ENCODE measurements at regions not wholly inside any gene's neighbourhood (a gene's known extent, or its start where the extent isn't known, plus 50 kb on each side); places are given as distances from the start of the nearest gene placed in this dataset.

DNA sequence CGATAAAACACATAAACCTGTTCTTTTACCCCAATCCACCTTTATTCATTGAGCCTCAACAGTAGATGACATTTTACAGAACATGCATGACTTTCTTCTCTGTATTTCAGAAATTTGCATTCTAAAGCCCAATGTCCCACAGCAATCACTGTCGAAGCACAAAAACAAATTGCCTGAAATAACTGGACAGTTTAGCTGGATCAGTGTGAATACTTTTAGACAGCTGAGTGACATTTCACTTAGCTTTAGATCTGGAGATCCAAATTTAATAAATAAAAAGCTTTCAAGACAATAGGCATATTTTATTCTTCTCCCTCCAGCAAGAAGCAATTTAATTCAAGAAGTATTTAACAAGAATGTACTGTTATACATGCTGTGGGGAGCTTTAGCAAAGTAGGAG lies 109.1 kb upstream of the FSCB start:
- no peak for TF ChIP-seq CTCF (IDR thresholded peaks at IDR 0.05; ENCODE audit: insufficient read depth in 1 of 2, low read depth in 1 of 2, low read length in 1 of 2, severe bottlenecking in 1 of 2, unreplicated experiment in 1 of 2)
- no peaks in the 10 kb centered on the region for H3K9me3 ChIP-seq
- H3K4me3 Mint-ChIP-seq (ENCODE audit: unreplicated experiment) = no peak overlapping the region
- BruUV-seq (replicated peaks) = no TSS peak
- POLR2A ChIA-PET = no interaction called here
- intact Hi-C loops (cut with micrococcal nuclease; ENCODE audit: unreplicated experiment) = no loop called here
- no peak overlapping the region for H3K27ac Mint-ChIP-seq (ENCODE audit: unreplicated experiment)
- H3K36me3 Mint-ChIP-seq (ENCODE audit: insufficient read depth, unreplicated experiment) = no peaks in the 10 kb centered on the region
- H3K27me3 ChIP-seq (replicated peaks; ENCODE audit: control insufficient read depth, insufficient read depth, low read length) = no peaks in the 10 kb centered on the region
- H3K36me3 ChIP-seq (ENCODE audit: control insufficient read depth, insufficient read depth, low read length) = no peaks in the 10 kb centered on the region
- no peak for DNase-seq
- H3K4me1 ChIP-seq = no peaks in the 10 kb centered on the region
- no peaks in the 10 kb centered on the region for H3K4me1 Mint-ChIP-seq (ENCODE audit: low read depth, unreplicated experiment)
- no peaks in the 10 kb centered on the region for H3K9me3 Mint-ChIP-seq (ENCODE audit: unreplicated experiment)
- no peaks in the 10 kb centered on the region for H3K27me3 Mint-ChIP-seq (ENCODE audit: insufficient read depth, unreplicated experiment)
- H3K4me3 ChIP-seq (ENCODE audit: low read depth, low read length) = no peak overlapping the region
- CTCF ChIA-PET = no interaction called here

DNA sequence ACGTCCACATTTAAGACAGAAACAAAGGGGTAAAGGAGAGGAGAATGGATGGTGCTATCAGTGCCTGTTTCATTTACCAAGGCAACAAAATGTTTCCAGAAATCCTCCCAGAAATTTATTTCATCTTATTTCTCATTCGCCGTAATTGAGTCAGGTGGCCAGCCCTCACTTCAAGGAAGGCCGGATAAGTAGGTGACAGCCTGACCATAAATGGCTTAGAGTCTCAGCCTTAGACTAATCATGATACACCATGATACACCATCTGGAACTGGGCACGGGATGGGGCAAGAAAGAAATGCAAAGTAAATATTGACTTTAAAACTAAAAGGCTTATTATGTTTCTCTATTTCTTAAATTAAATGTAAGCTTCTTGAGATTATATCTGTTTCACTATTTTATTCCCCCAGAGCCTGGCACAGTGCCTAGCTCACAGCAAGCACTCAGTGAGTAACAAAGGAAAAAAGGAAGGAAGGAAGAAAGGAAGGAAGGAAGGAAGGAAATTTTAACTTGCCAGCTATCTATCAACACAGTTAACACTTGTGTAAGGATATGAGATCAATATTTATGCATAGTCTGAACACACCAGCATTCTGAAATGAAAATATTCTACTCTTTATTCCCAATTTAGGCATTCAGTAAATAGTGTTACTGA lies 106.1 kb upstream of the FSCB start:
- no peak for TF ChIP-seq CTCF (IDR thresholded peaks at IDR 0.05; ENCODE audit: insufficient read depth in 1 of 2, low read depth in 1 of 2, low read length in 1 of 2, severe bottlenecking in 1 of 2, unreplicated experiment in 1 of 2)
- no peak overlapping the region for H3K4me3 ChIP-seq (ENCODE audit: low read depth, low read length)
- H3K9me3 ChIP-seq = no peaks in the 10 kb centered on the region
- no peaks in the 10 kb centered on the region for H3K36me3 Mint-ChIP-seq (ENCODE audit: insufficient read depth, unreplicated experiment)
- H3K4me1 ChIP-seq = no peaks in the 10 kb centered on the region
- no TSS peak for BruUV-seq (replicated peaks)
- no peaks in the 10 kb centered on the region for H3K27me3 Mint-ChIP-seq (ENCODE audit: insufficient read depth, unreplicated experiment)
- H3K9me3 Mint-ChIP-seq (ENCODE audit: unreplicated experiment) = no peaks in the 10 kb centered on the region
- ChIA-PET POLR2A (no interaction called here), CTCF (no interaction called here)
- no peaks in the 10 kb centered on the region for H3K27me3 ChIP-seq (replicated peaks; ENCODE audit: control insufficient read depth, insufficient read depth, low read length)
- no peaks in the 10 kb centered on the region for H3K36me3 ChIP-seq (ENCODE audit: control insufficient read depth, insufficient read depth, low read length)
- DNase-seq = no peak
- intact Hi-C loops (cut with micrococcal nuclease; ENCODE audit: unreplicated experiment) = no loop called here
- no peak overlapping the region for H3K4me3 Mint-ChIP-seq (ENCODE audit: unreplicated experiment)
- no peak overlapping the region for H3K27ac Mint-ChIP-seq (ENCODE audit: unreplicated experiment)
- peaks cover 9% of the 10 kb centered on the region for H3K4me1 Mint-ChIP-seq (ENCODE audit: low read depth, unreplicated experiment)

GRCh38 chr14:44612002-44612401 lies 104.9 kb upstream of the FSCB start:
- H3K27ac Mint-ChIP-seq (ENCODE audit: unreplicated experiment) = no peak overlapping the region
- POLR2A ChIA-PET = no interaction called here
- Histone ChIP-seq H3K4me3 (ENCODE audit: low read depth, low read length) (no peak overlapping the region), H3K4me1 (no peaks in the 10 kb centered on the region), H3K36me3 (ENCODE audit: control insufficient read depth, insufficient read depth, low read length) (no peaks in the 10 kb centered on the region), H3K9me3 (no peaks in the 10 kb centered on the region), H3K27me3 (replicated peaks; ENCODE audit: control insufficient read depth, insufficient read depth, low read length) (no peaks in the 10 kb centered on the region)
- H3K27me3 Mint-ChIP-seq (ENCODE audit: insufficient read depth, unreplicated experiment) = no peaks in the 10 kb centered on the region
- TF ChIP-seq CTCF (IDR thresholded peaks at IDR 0.05; ENCODE audit: insufficient read depth in 1 of 2, low read depth in 1 of 2, low read length in 1 of 2, severe bottlenecking in 1 of 2, unreplicated experiment in 1 of 2) = no peak
- intact Hi-C loops (cut with micrococcal nuclease; ENCODE audit: unreplicated experiment) = no loop called here
- CTCF ChIA-PET = no interaction called here
- DNase-seq = no peak
- no peaks in the 10 kb centered on the region for H3K36me3 Mint-ChIP-seq (ENCODE audit: insufficient read depth, unreplicated experiment)
- peaks cover 9% of the 10 kb centered on the region for H3K4me1 Mint-ChIP-seq (ENCODE audit: low read depth, unreplicated experiment)
- no peak overlapping the region for H3K4me3 Mint-ChIP-seq (ENCODE audit: unreplicated experiment)
- H3K9me3 Mint-ChIP-seq (ENCODE audit: unreplicated experiment) = no peaks in the 10 kb centered on the region
- no TSS peak for BruUV-seq (replicated peaks)
